ENCODE measurements at regions not wholly inside any gene's neighbourhood (a gene's known extent, or its start where the extent isn't known, plus 50 kb on each side); places are given as distances from the start of the nearest gene placed in this dataset.
A peak's percentile ranks its signal among the peaks of the same experiment; 100 is the strongest.

DNA sequence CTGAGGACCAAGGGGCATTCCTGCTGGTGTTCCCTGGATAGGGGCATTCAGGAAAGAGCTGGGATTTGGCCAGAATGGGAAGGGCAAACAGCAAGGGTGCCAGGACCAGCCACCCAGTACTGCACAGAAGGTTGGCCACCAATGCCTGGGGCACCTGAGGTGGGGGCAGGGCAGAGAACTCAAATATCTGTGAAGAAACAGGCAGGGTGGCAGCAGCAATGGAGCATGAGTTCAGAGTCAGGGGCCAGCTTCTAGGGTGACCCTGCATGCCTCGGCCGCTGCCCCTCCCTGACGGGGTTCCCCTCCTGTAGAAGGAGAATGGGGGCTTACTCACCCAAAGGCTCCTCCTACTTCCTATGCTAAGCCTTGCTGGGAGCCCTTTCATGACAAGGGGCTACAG is 79.3 kb upstream of the SHANK2 start:
- no peak overlapping the region for H3K27ac ChIP-seq
- no peak for TF ChIP-seq CTCF (conservative IDR thresholded peaks at IDR 0.05)

DNA sequence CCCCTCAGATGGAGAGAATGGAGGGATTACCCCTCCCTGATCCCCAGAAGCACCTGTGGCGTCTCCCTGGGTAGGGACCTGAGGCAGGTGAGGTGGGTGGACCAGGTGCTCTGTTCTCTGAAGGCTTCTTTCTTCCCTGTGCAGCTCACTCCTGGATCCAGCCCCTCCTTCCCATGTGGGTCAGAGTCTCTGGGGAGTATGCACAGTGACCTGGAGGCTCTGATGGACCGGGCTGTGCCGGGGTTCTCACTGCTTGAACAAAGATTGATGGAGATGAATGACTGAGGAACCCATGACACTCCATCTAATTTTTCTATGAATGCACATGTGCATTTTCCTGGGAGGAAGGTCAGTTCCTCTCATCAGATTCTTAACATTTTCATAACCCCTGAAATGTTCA is 78.6 kb upstream of the SHANK2 start:
- no peak for TF ChIP-seq CTCF (conservative IDR thresholded peaks at IDR 0.05)
- no peak overlapping the region for H3K27ac ChIP-seq

DNA sequence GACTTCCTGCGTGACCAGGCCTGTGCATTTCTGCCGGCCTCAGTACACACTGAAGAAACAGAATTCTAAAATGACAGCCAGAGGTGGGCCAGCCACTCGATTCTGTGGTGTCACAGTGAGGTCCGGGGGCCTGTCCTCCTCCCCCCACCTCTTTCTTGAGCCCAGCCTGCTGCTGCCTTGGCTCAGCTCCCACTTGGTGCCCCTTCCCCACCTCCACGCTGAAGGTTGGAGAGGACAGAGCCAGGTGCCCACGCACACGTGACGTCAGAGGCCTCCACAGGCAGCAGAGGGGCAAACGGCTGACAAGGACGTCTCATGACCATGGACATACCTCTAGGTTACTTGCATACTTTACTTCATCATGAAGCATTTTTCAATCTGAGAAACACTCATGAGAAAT is 78.0 kb upstream of the SHANK2 start:
- TF ChIP-seq CTCF (conservative IDR thresholded peaks at IDR 0.05), result no peak
- H3K27ac ChIP-seq, result no peak overlapping the region

- H3K27ac ChIP-seq, result no peak overlapping the region
- no peak for TF ChIP-seq CTCF (conservative IDR thresholded peaks at IDR 0.05)
These were observed 77.4 kb upstream of the SHANK2 start for GRCh38 chr11:71329786-71330185.

- peak; percentile 60 for TF ChIP-seq CTCF (conservative IDR thresholded peaks at IDR 0.05)
- H3K27ac ChIP-seq, result no peak overlapping the region
These were observed 76.8 kb upstream of the SHANK2 start for GRCh38 chr11:71329165-71329510.

- H3K27ac ChIP-seq, result no peak overlapping the region
- TF ChIP-seq CTCF (conservative IDR thresholded peaks at IDR 0.05), result no peak
These were observed 75.0 kb upstream of the SHANK2 start for GRCh38 chr11:71327156-71328085.

- H3K27ac ChIP-seq, result no peak overlapping the region
- TF ChIP-seq CTCF (conservative IDR thresholded peaks at IDR 0.05), result no peak
These were observed 74.1 kb upstream of the SHANK2 start for GRCh38 chr11:71326328-71326940.

Data from VCaP (cell line).